ENCODE measurements at regions not wholly inside any gene's neighbourhood (a gene's known extent, or its start where the extent isn't known, plus 50 kb on each side); places are given as distances from the start of the nearest gene placed in this dataset.

DNA sequence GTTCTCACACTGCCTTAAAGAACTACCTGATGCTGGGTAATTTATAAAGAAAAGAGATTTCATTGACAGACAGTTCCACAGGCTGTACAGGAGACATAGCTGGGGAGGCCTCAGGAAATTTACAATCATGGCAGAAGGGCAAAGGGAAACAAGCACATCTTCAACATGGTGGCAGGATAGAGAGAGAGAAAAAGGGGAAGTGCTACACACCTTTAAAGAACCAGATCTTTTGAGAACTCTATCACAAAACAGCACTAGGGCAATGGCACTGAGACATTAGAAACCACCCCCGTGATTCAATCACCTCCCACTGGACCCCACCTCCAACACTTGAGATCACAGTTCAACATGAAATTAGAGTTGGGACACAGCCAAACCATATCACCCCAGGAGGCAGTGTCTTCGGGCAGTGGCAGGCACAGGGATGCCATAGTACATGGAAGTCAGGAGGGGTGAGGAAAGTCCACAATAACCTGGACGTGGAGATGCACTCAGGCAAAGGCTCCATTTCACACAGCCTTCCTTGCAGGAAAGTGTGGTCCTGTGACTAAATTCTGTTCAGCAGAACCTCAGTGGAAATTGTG, 120.4 kb upstream of the SERPINE2 start:
- ChIA-PET CTCF (no interaction called here), POLR2A (no interaction called here)
- intact Hi-C loops (cut with micrococcal nuclease): no loop called here
- Mint-ChIP-seq H3K27me3 (ENCODE audit: insufficient read depth, unreplicated experiment) (no peaks in the 10 kb centered on the region), H3K4me3 (ENCODE audit: unreplicated experiment) (no peak overlapping the region), H3K4me1 (ENCODE audit: insufficient read depth, unreplicated experiment) (peaks cover 33% of the 10 kb centered on the region), H3K9me3 (ENCODE audit: unreplicated experiment) (no peaks in the 10 kb centered on the region), H3K36me3 (ENCODE audit: insufficient read depth, unreplicated experiment) (no peaks in the 10 kb centered on the region), H3K27ac (ENCODE audit: low read depth, unreplicated experiment) (no peak overlapping the region)
- BruUV-seq (replicated peaks): no TSS peak
- TF ChIP-seq, protein P1, sequence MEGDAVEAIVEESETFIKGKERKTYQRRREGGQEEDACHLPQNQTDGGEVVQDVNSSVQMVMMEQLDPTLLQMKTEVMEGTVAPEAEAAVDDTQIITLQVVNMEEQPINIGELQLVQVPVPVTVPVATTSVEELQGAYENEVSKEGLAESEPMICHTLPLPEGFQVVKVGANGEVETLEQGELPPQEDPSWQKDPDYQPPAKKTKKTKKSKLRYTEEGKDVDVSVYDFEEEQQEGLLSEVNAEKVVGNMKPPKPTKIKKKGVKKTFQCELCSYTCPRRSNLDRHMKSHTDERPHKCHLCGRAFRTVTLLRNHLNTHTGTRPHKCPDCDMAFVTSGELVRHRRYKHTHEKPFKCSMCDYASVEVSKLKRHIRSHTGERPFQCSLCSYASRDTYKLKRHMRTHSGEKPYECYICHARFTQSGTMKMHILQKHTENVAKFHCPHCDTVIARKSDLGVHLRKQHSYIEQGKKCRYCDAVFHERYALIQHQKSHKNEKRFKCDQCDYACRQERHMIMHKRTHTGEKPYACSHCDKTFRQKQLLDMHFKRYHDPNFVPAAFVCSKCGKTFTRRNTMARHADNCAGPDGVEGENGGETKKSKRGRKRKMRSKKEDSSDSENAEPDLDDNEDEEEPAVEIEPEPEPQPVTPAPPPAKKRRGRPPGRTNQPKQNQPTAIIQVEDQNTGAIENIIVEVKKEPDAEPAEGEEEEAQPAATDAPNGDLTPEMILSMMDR (IDR thresholded peaks at IDR 0.05; ENCODE audit: unreplicated experiment): no peak
- DNase-seq (ENCODE audit: unreplicated experiment): no peak

DNA sequence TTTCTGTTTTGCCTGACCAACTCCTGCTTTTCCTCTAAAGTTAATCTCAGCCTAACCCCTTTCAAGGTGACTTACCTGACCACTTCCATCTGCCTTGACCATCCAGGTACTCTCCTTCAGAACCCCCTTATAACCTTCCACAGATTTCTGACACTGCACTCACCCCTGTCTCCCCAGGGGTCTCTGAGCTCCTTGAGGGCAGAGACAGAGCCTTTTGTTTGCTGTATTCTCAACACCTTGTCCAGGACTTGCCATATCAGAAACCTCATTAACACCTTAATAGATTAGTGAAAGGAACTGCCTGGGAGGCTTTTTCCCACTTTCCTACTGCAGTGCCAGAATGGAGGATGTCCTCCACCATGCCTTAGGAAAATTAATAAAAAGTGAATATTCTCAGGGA, 119.7 kb upstream of the SERPINE2 start:
- intact Hi-C loops (cut with micrococcal nuclease): no loop called here
- ChIA-PET CTCF (no interaction called here), POLR2A (no interaction called here)
- Mint-ChIP-seq H3K9me3 (ENCODE audit: unreplicated experiment) (no peaks in the 10 kb centered on the region), H3K27me3 (ENCODE audit: insufficient read depth, unreplicated experiment) (no peaks in the 10 kb centered on the region), H3K4me1 (ENCODE audit: insufficient read depth, unreplicated experiment) (peaks cover 27% of the 10 kb centered on the region), H3K36me3 (ENCODE audit: insufficient read depth, unreplicated experiment) (no peaks in the 10 kb centered on the region), H3K4me3 (ENCODE audit: unreplicated experiment) (no peak overlapping the region), H3K27ac (ENCODE audit: low read depth, unreplicated experiment) (no peak overlapping the region)
- TF ChIP-seq, protein P1 (IDR thresholded peaks at IDR 0.05; ENCODE audit: unreplicated experiment): no peak
- DNase-seq (ENCODE audit: unreplicated experiment): no peak
- no TSS peak for BruUV-seq (replicated peaks)

DNA sequence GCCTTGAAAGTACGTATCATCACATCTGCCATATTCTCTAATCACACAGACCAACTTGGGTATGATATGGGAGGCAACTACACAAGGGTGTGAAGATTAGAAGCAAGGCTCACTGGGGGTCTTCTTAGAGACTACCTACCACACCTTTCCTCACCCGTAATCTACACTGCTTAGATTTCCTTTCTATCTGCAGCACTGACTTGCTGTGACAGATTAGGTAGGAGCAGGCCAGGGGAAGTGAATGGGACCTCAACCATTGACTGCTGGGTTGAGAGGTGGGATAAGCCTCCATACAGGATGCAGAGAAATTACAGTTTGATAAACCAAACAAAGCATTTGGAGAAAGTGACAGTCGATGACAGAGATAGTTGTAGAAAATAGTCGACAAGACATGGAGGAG, 119.0 kb upstream of the SERPINE2 start:
- intact Hi-C loops (cut with micrococcal nuclease): no loop called here
- no TSS peak for BruUV-seq (replicated peaks)
- TF ChIP-seq, protein P1 (IDR thresholded peaks at IDR 0.05; ENCODE audit: unreplicated experiment): no peak
- DNase-seq (ENCODE audit: unreplicated experiment): no peak
- Mint-ChIP-seq H3K9me3 (ENCODE audit: unreplicated experiment) (no peaks in the 10 kb centered on the region), H3K4me3 (ENCODE audit: unreplicated experiment) (no peak overlapping the region), H3K27me3 (ENCODE audit: insufficient read depth, unreplicated experiment) (no peaks in the 10 kb centered on the region), H3K27ac (ENCODE audit: low read depth, unreplicated experiment) (no peak overlapping the region), H3K36me3 (ENCODE audit: insufficient read depth, unreplicated experiment) (no peaks in the 10 kb centered on the region), H3K4me1 (ENCODE audit: insufficient read depth, unreplicated experiment) (peaks cover 20% of the 10 kb centered on the region)
- CTCF ChIA-PET: no interaction called here
- POLR2A ChIA-PET: no interaction called here

DNA sequence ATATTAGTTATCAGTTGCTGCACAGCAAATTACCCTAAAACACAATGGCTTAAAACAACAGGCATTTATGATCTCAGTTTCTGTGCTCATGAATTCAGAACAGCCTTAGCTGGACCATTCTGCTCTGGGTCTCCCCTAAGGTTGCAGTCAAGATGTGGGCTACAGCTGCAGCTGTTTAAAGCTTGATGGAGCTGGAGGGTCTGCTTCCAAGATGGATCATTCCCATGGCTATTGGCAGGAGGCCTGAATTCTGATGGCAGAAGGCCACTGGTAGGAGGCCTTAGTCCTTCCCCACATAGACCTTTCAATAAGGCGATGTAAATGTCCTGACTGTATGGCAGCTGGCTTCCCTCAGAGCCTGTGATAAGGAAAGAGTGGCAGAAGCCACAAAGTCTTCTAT, 118.6 kb upstream of the SERPINE2 start:
- H3K27ac Mint-ChIP-seq (ENCODE audit: low read depth, unreplicated experiment): no peak overlapping the region
- DNase-seq (ENCODE audit: unreplicated experiment): no peak
- no peaks in the 10 kb centered on the region for H3K27me3 Mint-ChIP-seq (ENCODE audit: insufficient read depth, unreplicated experiment)
- intact Hi-C loops (cut with micrococcal nuclease): no loop called here
- H3K36me3 Mint-ChIP-seq (ENCODE audit: insufficient read depth, unreplicated experiment): no peaks in the 10 kb centered on the region
- no peak overlapping the region for H3K4me3 Mint-ChIP-seq (ENCODE audit: unreplicated experiment)
- POLR2A ChIA-PET: interaction anchor here (0.6 kb wide), 1 partner anchor 122 kb away, joined by 3 read pairs; no protein-coding TSS in a partner anchor
- no TSS peak for BruUV-seq (replicated peaks)
- TF ChIP-seq, protein P1 (IDR thresholded peaks at IDR 0.05; ENCODE audit: unreplicated experiment): no peak
- peaks cover 20% of the 10 kb centered on the region for H3K4me1 Mint-ChIP-seq (ENCODE audit: insufficient read depth, unreplicated experiment)
- CTCF ChIA-PET: no interaction called here
- no peaks in the 10 kb centered on the region for H3K9me3 Mint-ChIP-seq (ENCODE audit: unreplicated experiment)
